HG02870 (cell line): ENCODE measurements at regions not wholly inside any gene's neighbourhood (a gene's known extent, or its start where the extent isn't known, plus 50 kb on each side); places are given as distances from the start of the nearest gene placed in this dataset.

Source experiments
- ATAC-seq: cut with Tn5 transposase; IDR thresholded peaks from one replicate; pipeline ENCODE4 v1.9.1; 2021; ENCODE audit warnings: mild to moderate bottlenecking, moderate library complexity; ENCODE audit not compliant: unreplicated experiment

DNA sequence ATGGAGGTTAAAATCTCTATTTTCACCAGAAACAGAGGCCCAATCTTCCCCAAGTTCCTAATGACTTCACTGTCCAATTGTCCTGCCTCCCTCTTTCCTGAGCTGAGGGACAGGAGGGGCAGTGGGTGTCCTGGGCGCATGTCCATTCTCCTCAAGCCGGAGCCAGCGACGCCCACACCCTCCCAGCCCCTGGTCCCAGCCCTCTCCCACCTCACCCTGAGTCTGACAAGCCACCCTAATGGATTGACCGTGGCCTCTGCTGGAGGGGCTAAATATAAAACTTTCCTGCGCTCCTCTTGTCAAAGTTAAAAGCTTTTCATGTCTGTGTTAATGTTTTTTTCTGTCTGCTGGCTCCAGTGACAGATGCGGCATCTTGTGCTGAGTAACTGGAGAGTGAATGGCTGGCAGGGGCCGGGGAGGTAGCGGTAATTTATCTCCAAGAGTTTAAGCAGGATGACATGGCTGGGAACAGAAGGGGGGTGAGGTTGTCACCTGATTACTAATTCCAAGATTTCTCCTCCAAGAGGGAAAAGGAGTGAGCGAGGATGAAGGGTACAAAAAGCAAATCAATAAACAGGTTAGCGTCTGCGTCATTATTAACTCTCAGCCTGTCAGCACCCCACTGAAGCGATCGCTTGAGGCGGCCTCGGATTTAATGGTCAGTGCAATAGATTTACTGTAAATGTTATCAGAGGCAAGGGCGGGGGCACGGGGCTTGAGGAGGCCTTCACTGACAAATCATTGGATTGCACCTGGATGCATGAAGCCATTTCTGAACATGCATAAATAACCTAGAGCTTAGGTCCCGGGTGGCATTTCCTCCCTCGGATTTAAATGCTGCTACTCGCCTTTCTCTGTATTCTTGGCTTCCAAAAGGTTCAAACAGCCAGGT, 118.1 kb upstream of the MAFB start:
- no peak for ATAC-seq

DNA sequence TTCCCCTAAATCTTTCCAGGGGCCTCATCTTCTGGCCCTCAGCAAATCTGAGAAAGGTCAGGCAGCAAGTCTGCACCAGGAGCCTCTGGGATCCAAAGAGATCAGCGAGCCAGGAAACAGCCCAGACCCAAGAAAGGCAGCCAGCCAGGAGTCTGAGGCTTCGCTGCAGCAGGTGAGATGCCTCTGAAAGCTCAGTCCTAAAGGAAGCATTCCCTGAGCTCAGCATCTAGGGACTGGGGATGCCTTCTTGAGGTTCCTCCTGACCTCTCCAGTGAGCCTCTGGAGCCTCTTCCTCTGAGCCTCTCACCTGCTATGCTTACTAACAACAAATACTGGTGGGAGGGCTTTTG, 118.8 kb upstream of the MAFB start:
- no peak for ATAC-seq

DNA sequence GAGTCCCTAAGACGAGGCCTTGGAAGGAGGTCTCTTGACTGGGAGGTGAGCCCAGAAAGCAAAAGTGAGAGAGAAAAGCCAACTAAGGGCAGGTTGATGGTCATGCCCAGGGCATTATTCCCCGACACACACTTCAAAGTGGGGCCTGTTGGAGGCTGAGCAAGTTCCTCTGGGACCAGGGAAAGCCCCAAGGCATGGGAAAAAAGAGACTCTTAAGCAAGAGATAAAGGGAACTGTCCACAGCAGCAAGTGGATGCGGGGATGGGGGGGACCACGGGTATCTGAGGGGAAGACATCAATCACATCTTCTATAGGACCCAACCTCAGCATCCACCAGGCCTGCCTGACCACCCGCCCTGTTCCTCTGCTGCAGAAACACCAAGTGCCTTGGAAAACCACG, 119.9 kb upstream of the MAFB start:
- no peak for ATAC-seq

DNA sequence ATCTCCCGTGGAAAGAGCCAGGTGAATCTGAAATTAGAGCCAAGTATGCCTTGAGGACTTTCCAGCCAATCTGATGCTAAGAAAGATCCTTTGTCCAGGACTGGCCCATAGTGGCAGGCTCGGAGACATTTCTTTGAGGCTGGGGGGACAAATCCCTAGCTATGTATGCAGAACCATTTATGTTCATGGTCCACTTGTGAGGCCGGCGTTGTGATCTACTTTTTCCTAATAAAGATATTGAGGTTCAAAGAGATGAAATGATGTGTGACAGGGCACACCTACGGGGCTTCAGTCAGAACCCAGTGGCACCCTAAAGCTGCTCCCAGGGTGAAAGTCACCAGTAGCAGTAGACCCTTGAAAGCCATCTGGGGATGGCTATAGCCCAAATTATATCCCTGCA, 120.3 kb upstream of the MAFB start:
- ATAC-seq = no peak

DNA sequence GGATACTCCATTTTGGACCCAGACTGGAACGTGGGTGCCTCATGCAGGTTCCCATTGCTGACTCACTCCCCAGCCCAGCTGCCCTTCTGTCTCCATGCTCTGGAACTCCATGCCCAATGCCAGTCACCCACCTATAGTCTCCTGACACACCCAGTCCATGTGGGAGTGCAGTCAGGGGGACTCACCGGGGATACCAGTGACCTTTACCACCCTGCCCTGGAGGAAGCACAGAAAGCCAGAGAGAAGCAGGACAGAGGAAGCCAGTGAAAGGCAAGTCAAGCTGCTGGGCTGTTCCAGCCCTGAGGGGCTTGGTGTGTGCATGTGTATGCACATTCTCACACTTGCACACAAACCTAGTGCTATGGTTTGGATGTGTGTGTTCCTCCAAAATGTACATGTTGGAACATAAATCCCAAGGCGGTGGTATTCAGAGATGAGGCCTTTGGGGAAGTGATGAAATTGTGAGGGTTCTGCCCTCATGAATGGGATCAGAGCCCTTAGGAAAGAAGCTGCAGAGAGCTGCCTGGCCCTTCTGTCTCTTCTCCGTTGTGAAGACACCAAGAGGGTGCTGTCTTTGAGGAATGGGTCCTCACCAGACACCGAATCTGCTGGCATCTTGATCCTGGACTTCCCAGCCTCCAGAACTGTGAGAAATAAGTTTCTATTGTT, 121.4 kb upstream of the MAFB start:
- ATAC-seq = no peak

DNA sequence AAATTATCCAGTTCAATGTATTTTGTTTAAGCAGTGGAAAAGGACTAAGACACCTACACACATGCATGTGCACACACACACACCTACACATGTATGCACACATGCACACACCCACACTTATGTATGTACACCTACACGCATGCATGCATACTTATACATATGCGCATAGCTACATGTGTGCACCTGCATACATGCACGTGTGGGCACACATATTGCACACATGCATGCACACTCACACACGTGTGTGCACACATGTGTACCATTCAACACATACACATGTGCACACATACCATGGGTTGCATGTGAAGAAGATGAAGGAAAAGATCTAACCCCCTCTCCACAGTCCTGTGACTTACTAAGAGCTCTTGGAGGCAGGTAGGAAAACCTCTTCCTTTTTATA, 122.0 kb upstream of the MAFB start:
- no peak for ATAC-seq

DNA sequence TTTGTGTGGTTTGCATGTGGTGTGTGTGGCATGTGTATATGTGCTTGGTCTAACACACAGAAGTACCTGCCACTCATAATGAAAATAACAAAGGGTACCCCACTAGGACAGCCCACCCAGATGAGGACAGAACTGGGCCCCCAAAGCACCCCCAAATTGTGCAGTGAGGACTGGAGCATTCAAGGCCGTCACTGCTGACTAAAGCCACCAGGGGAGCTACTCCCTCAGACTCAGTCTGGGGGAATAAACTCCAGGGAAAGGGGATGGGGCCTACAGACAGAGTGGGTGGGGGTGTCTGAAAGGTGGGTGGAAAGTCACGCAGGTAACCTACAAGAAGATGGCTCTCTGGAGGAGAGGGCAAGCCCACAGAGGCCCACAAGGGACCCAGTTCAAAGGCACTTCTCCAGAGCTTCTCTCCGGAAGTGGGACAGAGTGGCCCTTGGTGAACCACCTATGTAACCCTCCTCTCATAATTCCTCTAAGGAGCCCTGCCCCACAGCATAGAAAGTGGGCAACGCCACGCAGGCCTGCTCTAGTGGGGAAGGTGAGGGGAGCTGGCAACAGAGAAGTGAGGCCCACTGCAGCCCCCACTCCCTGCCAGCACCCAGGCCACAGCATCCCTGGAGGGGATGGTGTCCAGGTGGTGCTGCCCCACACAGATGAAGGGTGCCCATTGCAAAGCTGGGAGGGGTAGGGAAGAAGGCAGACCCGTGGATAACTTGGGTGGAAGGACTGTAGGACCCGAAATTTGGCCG, 122.8 kb upstream of the MAFB start:
- no peak for ATAC-seq

DNA sequence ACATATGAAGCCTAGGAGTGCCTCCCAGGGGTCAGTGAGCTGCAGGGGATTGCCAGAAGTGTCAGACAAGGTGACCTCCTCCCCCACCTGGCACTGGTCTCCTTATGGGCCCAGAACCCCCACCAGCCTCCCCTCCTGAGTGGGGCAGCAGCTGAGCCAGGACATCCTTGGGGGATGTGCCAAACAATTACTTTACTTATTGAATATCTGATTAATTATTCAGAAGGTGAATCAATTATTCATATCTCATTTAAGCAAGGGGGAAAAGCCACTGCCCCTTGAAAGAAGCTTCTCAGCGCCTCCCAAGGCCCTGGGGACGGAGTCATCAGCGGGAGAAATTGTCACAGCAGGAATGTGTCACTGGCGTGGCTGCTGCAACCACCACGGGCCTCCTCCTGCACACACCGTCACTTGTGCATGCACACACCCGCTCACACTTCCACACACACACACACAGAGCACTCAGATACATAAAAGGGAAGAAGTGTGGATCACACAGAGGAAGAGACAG, 123.4 kb upstream of the MAFB start:
- no peak for ATAC-seq

DNA sequence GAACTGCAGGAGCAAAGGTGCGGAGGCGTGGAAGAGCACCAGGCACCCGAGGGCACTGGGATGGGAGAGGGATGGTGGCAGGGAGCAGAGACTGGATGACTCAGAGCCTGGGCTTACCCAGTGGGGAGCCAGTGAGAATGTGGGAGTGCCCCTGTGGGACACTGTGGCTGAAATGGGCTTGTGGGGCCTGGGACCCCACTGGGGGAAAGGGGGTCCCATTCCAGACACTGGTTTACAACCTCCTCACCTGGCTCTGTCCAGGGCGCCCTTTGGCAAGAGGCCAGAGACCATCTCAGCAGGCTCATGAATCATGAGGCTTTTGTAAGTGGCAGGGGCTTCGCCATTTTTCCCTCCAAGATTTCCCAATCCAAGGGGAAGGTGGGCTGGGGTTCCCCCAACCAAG, 124.0 kb upstream of the MAFB start:
- no peak for ATAC-seq

DNA sequence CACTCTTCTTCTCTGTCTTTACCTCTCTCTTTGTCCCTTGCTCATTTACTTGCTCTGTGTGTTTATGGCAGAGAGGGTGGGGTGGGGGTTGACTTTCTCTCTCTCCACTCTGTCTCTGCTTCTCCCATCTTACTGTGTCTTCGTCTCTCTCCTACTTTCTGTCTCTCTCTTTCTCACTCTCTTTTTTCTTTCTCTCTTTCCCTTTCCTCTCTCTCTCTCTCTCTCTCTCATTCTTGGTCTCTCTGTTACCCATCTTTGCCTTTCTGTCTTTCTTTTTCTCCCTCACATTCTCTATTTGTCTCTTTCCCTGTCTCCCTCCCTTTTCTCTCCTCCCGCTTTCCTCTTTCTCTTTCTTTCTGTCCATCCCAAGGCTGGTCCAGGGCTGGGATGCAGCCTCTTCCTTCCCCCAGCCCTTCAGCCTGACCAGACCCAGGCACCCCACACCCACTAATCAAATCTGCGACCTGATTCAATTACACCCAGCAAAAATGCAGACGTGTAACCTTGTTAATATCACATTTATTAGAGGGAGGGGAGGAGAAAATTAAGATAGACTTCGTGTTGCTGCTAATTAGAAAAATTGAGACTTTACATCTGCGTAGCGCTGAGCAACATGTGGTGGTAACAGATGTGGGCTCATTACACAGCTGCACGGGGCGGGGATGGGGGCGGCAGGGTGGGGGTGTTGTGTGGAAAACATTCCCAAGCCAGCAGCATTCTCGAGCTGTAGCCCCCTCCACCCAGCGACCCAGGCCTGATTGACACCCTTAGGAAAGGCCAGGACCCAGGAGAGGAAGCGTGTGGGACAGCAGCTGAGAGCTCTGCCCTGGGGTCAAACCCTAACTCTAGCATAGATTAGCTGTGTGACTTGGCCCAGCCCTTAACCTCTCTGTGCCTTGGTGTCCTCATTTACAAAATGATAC, 124.9 kb upstream of the MAFB start:
- no peak for ATAC-seq

DNA sequence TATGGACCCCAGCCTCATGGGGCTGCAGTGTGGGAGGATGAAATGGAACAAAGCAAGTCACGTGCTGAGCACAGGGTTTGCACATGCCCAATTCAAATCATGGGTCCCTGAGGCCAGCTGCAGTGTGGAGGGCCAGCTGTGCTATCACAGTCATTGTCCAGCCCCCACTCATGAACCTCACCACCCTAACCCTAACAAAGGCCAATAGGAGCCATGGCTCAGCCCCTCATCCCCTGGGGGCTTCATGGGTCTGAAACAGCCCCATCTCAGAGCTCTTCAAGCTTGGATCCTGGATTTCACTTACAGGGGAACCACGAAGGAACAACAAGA, 125.6 kb upstream of the MAFB start:
- ATAC-seq = no peak

DNA sequence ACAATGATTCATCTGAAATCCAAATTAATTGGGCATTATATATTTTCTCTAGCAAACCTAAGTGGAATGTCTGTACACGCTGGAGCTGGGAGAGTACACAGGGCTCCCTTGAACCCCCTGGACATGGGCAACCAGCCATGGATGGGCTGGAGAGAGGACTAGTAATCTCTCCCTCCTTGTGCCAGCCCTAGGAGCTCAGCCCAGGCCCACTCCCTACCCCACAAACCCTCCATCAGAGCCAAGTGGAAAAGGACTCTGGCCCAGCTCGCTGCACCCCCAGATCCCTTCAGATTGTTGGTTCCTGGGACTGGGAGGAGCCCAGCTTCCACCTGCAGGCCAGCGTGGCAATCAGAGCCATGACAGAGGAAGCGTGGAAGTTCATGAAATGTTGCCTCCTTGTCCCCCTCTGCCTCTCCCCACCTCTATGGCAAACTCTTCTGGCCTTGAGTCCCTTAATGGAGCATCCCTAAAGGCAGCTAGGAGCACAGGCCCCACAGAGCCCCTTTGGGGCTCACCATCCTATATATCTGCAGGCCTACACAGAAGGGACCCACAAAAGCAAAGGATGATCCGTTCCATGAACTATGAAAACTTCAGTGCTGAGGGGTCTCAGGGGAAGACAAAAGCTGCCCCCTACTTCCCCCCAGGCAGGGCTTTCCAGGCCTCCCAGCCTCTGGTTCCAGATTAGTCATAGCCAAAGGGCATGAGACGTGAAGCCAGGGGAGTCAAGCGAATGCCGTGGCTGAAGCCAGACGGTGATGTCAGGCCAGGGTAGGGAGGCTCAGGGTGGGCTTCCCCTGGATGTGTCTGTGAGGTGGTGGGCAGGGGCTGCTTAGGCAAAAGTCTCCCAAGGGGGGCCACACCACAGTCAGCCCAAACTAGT, 126.4 kb upstream of the MAFB start:
- no peak for ATAC-seq

DNA sequence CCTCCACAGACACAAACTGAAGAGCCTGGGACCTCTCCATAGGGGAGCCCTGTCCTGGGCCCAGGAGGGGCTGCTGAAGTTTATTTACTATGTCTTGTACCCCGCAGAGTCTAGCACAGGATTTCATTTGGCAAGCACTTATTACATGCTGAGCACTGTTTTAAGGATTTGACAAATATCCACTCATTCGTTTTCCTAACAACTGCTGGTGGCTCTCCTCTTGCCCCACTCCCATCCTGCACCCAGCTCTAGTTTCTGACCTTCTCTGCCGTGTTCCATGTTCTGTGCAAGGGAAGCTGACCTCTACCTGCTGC, 127.0 kb upstream of the MAFB start:
- ATAC-seq = no peak

DNA sequence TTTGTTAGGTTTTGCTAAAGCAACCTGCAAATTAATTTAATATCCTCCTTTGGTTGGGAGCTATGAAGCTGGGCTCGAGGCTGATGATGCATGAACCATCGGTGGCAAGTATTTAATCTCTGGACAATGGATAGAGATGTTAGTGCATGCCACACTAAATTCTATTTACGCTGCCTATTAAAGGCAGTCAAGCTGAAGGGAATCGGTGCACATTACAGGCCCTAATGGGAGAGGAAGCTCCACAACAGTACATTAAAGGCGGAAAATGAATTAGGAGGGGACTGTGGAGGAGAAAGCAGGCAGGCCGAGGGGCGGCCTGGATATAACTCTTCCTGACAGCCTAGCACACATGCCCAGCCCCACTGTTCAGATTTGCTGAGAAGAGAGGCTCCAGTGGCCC, 132.4 kb upstream of the MAFB start:
- no peak for ATAC-seq

DNA sequence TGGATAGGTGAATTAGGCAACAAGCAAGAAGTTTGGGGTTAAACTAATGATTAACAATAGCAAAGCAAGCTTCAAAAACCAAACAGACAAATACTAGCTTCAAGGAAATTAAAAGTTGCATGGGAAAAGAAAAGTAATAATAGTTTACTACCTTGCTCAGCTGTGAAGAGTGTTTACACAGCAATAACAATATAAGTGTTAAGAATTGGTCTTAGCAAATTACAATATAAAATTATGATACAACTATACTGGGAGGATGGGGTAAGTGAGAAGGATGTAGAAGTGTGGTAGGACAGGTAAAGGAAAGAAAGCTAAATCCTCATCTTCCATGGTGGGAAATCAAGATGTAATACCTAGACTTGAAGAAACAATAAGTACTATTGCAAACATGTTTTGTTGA, 137.7 kb upstream of the MAFB start:
- ATAC-seq = no peak

DNA sequence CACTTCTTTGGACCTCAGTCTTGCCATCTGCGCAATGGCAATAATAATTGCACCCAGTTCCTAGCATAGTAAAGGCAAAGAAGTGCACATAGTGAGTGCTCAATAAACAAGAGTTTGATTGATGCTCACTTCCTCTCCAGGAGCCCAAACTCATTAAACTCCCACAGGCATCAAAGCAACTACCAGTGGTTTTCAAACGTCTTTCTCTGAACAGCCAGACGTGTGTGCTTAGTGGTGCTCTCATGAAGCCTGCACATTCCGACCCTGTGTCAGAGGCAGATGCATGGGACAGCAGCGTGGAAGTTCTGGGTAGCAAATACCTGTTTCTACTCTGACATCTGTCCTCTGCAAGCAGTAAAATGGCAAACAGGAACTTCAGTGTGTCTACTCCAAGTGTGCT, 146.3 kb upstream of the MAFB start:
- no peak for ATAC-seq

DNA sequence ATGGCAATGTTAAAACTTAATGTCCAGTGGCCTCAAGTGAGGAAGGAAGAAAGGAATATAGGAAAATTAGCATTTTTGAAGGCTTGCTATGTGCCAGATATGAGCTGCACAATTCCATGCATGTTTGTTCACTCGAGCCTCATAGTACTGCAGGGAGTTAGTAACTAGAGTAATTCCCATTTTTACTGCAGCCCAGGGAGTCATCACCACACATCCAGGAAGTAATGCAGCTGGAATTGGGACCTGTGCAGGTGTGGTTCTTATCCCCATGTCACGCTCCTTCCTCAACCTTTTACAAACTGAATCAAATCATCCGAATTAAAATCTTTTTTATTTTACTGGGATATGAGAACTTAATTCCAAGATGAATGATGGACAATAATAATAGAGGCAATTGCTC, 149.5 kb upstream of the MAFB start:
- no peak for ATAC-seq

DNA sequence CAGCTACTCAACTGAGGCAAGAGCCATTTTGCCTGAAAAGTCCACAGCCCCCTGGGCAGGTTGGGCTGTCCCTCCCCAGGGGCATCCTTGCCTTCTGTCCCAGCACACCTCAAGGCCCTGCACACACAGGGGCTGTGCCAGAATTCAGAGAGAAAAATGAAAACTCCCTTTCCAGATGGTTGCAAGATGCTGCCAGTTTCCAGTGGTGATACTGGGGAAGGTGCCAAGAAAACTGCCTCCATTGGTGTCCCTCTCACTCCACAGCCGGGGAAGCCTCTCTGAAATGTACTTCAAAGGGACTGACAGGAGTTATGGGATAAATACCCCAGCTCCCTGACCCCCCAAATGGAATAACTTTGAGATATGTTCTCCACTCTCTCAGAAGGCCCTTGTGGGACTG, 154.2 kb upstream of the MAFB start:
- ATAC-seq = no peak

DNA sequence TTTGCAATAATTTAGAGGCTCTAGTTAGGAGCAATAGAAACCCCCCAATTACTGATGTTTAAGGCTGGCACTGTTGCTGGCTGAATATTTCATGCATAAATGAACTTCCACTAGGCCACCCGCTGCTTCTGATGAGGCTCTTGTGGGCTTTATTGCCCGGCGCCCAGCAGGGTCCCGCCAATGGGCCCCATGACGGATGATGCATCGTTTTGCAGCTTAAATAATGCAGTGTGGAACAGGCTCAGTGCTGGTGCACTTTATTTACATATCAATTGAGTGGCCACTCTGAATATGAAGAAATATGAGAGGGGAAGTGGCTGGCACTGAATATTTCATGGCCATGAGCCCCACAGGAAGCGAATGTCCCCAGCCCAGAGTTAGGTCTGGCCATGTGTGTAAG, 155.3 kb upstream of the MAFB start:
- ATAC-seq = no peak

DNA sequence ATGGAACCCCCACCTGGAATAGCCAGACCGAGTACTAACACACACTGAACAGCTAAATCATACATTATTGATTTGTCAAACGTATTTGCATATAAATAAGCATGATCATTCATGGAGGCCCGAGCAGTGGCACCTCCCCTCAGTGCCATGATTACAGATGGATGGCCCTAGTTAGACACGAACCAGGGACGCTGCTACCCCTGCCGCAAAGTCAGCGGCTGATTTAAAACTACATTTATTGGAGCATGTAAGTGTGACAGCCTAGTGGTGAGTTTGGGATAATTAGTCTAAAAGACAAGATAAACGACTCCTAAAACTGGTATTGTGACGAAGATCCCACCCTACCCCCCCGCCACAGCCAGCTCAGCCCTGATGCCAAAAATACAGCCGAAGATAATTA, 159.1 kb upstream of the MAFB start:
- ATAC-seq = no peak
